Gastrocnemius medialis (tissue), 4 donors: ENCODE measurements at regions not wholly inside any gene's neighbourhood (a gene's known extent, or its start where the extent isn't known, plus 50 kb on each side); places are given as distances from the start of the nearest gene placed in this dataset.

Experiments used
- POLR2A ChIP-seq, 2 donors: fragments of 450-650 bp; IDR thresholded peaks; one replicate each; pipeline ENCODE4 v1.6.1; 2017; ENCODE audit warnings: antibody characterized with exemption in 2 of 2, mild to moderate bottlenecking in 2 of 2, moderate library complexity in 2 of 2
- TF ChIP-seq, protein P1 (sequence below), 5 experiments: fragments of 450-650 bp in 3 of 5; fragments of 200-600 bp in 2 of 5; sonication (generic) in 2 of 5; IDR thresholded peaks in 4 of 5; conservative IDR thresholded peaks in 1 of 5; 1 replicate in 4 of 5; 2 replicates in 1 of 5; pipeline ENCODE4 v1.5.1; 2016 to 2019; ENCODE audit warnings: antibody characterized with exemption in 5 of 5, mild to moderate bottlenecking in 3 of 5, moderate library complexity in 3 of 5

DNA sequence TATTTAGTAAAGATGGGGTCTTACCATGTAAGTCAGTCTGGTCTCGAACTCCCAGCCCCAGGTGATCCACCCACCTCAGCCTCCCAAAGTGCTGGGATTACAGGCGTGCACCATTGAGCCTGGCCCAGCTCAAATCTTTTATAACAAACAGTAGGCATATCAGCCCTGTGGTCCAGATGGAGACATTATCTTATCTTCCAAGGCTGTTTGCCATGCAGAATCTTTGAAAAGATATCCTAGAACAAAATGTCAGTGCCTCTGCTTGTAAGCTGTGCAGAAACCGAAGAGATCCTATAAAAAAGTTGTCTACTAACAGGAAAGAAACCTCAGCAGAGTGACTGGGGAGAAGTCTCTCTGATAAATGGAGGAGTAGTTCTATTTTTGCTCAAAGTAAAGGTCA is 142.1 kb downstream of the PTH2R start:
- TF ChIP-seq, protein P1, sequence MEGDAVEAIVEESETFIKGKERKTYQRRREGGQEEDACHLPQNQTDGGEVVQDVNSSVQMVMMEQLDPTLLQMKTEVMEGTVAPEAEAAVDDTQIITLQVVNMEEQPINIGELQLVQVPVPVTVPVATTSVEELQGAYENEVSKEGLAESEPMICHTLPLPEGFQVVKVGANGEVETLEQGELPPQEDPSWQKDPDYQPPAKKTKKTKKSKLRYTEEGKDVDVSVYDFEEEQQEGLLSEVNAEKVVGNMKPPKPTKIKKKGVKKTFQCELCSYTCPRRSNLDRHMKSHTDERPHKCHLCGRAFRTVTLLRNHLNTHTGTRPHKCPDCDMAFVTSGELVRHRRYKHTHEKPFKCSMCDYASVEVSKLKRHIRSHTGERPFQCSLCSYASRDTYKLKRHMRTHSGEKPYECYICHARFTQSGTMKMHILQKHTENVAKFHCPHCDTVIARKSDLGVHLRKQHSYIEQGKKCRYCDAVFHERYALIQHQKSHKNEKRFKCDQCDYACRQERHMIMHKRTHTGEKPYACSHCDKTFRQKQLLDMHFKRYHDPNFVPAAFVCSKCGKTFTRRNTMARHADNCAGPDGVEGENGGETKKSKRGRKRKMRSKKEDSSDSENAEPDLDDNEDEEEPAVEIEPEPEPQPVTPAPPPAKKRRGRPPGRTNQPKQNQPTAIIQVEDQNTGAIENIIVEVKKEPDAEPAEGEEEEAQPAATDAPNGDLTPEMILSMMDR (IDR thresholded peaks at IDR 0.05 in 4 of 5, conservative IDR thresholded peaks at IDR 0.05 in 1 of 5): no peak
- no peak for TF ChIP-seq POLR2A (IDR thresholded peaks at IDR 0.05)
